Lung (tissue), 11 donors: ENCODE measurements at regions not wholly inside any gene's neighbourhood (a gene's known extent, or its start where the extent isn't known, plus 50 kb on each side); places are given as distances from the start of the nearest gene placed in this dataset.
"Not testable (repeated sequence)": the region's sequence is repeated elsewhere in the genome, so short reads cannot be mapped to it uniquely, and the experiment has no call there.

Experiments used
- ATAC-seq: fragments of 200-7000 bp; cut with Tn5 transposase; one replicate; pipeline ENCODE4 v1.9.1; 2020; ENCODE audit warnings: moderate number of reproducible peaks; ENCODE audit not compliant: insufficient read depth, low FRiP score
- DNase-seq, 3 donors: peaks; one replicate each; pipeline ENCODE4 v3.0.0-alpha.2; 2013 to 2017
- H3K27ac ChIP-seq, 2 donors: one replicate each; pipeline ENCODE4 v1.5.1; 2013; ENCODE audit warnings: mild to moderate bottlenecking in 2 of 2, moderate library complexity in 2 of 2, control low read depth in 1 of 2, inconsistent platforms in 1 of 2, low read depth in 1 of 2, low read length in 1 of 2
- H3K27me3 ChIP-seq, 3 donors: one replicate each; pipeline ENCODE4 v1.5.1; 2013; ENCODE audit warnings: low read length in 2 of 3; ENCODE audit not compliant: control insufficient read depth in 3 of 3, insufficient read depth in 3 of 3
- H3K36me3 ChIP-seq, 4 donors: one replicate each; pipeline ENCODE4 v1.5.1; 2013; ENCODE audit warnings: low read length in 4 of 4, mild to moderate bottlenecking in 1 of 4, moderate library complexity in 1 of 4; ENCODE audit not compliant: control insufficient read depth in 4 of 4, insufficient read depth in 4 of 4
- H3K4me1 ChIP-seq, 5 donors: one replicate each; pipeline ENCODE4 v1.5.1; 2013; ENCODE audit warnings: low read length in 5 of 5, mild to moderate bottlenecking in 2 of 5, moderate library complexity in 1 of 5; ENCODE audit not compliant: control insufficient read depth in 5 of 5, insufficient read depth in 5 of 5
- H3K4me3 ChIP-seq: one replicate; pipeline ENCODE4 v1.5.1; 2013; ENCODE audit warnings: mild to moderate bottlenecking, control low read depth, moderate library complexity
- H3K9ac ChIP-seq, 2 donors: one replicate each; pipeline ENCODE4 v1.5.1; 2013; ENCODE audit warnings: low read length in 2 of 2, control low read depth in 1 of 2; ENCODE audit not compliant: insufficient read depth in 1 of 2
- H3K9me3 ChIP-seq, 4 donors: one replicate each; pipeline ENCODE4 v1.5.1; 2013; ENCODE audit warnings: low read length in 3 of 4, mild to moderate bottlenecking in 1 of 4, moderate library complexity in 1 of 4; ENCODE audit not compliant: control insufficient read depth in 4 of 4, insufficient read depth in 3 of 4
- CTCF ChIP-seq: IDR thresholded peaks from 2 replicates; pipeline ENCODE4 v1.5.1; 2012; ENCODE audit warnings: mild to moderate bottlenecking; ENCODE audit errors: control extremely low read depth, extremely low read depth
- WGBS, 2 donors: extraction: QIAGEN DNeasy Blood & Tissue Kit; methylation state at CpG; one replicate each; pipeline ENCODE4 v1.1.7; 2013; 5-methylcytosine and 5-hydroxymethylcytosine counted together
- donor health status: control.
- donor health status: control.
- donor health status: Bipolar disorder and iron deficiency.
- donor health status: healthy.
- donor health status: DM: yes; HTN: yes; CAD: no.

DNA sequence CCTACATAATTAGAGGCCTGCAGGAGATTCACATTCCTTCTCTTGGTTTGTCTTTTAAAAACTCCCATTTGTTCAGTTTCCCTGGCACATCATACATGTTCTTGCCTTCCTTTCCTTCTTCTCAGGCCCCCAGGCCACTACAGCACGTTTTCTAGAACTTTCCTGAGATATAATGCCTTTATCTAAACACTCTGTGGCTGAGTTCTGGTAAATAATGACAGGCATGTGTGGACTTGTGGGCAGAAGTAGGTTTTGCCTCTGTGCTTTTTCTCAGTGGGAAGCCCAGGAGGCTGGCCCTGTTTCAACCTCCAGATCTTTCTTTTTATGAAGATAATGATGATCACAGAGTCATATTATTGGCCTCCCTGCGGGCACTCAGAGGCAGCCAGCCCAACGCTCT lies 117.2 kb downstream of the TMX1 start:
- Histone ChIP-seq H3K27ac (no peak overlapping the region), H3K9me3 (no peaks in the 10 kb centered on the region), H3K4me1 (peaks cover 0 to 5% (median 0%) of the 10 kb centered on the region in 5 donors), H3K4me3 (no peak overlapping the region), H3K36me3 (no peaks in the 10 kb centered on the region), H3K9ac (no peak overlapping the region), H3K27me3 (no peaks in the 10 kb centered on the region)
- ATAC-seq = no peak
- TF ChIP-seq CTCF = no peak
- 67 to 75% methylated on average over 3 of the region's 3 CpGs for WGBS, 2 donors
- no peak for DNase-seq

- H3K9ac ChIP-seq = no peak overlapping the region
- H3K4me1 ChIP-seq = peaks cover 0 to 5% (median 3%) of the 10 kb centered on the region in 5 donors
- H3K9me3 ChIP-seq = peaks cover 0 to 1% (median 0%) of the 10 kb centered on the region in 4 donors
- 69 to 71% methylated on average over 7 of the region's 7 CpGs for WGBS, 2 donors
- ATAC-seq (no peak), DNase-seq (peak in 1 of 3 donors; percentile 20)
- TF ChIP-seq CTCF = no peak
- no peak overlapping the region for H3K4me3 ChIP-seq
- no peaks in the 10 kb centered on the region for H3K36me3 ChIP-seq
- H3K27ac ChIP-seq = no peak overlapping the region
- no peaks in the 10 kb centered on the region for H3K27me3 ChIP-seq
Observed at GRCh38 chr14:51360592-51360991, 120.5 kb downstream of the TMX1 start.

DNA sequence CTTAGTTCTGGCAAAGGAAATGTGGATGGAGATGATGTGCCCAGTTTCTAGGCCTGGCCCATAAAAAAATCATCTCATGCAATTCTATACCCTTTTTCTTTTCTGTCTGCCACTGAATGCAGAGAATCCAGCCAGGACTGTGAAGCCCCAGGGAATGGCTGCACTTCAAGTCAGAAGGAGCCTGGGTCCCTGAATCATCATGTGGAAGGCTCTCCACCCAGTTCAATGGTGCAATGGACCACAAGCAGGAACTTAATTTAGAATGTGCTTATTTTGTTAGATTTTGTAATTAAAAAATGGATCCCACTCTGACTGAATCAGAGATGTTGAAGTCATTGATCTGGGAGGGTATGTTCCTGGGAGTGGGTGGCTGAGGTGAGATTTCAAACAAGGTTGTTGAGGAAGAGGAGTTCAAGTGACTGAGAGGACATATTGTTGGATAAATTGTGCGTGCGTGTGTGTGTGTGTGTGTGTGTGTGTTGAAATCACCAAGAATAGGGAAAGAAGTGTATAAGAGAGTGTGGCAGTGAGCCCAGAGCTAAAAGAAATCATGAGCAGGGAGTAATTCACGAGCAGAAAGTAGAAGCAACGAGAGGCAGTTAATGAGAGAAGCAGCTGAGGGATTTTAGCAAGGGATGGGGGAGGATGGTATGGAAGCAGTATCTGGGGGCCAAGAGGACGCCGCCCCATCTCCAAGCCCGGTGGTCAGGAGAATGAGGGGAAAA lies 125.4 kb downstream of the TMX1 start:
- H3K9ac ChIP-seq = no peak overlapping the region
- peaks cover 0 to 7% (median 6%) of the 10 kb centered on the region in 5 donors for H3K4me1 ChIP-seq
- no peak overlapping the region for H3K27ac ChIP-seq
- 59 to 67% methylated on average over 7 of the region's 7 CpGs for WGBS, 2 donors
- H3K36me3 ChIP-seq = no peaks in the 10 kb centered on the region
- no peak overlapping the region for H3K4me3 ChIP-seq
- DNase-seq (peak; percentile 55 to 90 (median 79)), ATAC-seq (no peak)
- H3K27me3 ChIP-seq = no peaks in the 10 kb centered on the region
- no peak for TF ChIP-seq CTCF
- peaks cover 0 to 1% (median 0%) of the 10 kb centered on the region in 4 donors for H3K9me3 ChIP-seq

DNA sequence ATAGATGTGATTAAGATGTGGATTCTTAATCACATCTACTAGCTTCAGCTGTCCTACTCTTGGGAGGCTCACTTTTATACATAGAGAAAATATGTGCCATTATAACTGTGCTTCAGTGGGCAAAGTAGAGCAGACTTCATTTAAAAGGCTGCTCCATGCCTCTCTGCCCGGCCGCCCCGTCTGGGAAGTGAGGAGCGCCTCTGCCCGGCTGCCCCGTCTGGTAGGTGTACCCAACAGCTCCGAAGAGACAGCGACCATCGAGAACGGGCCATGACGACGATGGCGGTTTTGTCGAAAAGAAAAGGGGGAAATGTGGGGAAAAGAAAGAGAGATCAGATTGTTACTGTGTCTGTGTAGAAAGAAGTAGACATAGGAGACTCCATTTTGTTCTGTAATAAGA lies 126.4 kb downstream of the TMX1 start:
- 94 to 95% methylated on average over 13 to 14 of the region's 14 CpGs for WGBS, 2 donors
- not testable (repeated sequence) for ATAC-seq, DNase-seq, H3K9ac ChIP-seq, H3K4me3 ChIP-seq, H3K27me3 ChIP-seq, H3K9me3 ChIP-seq, H3K36me3 ChIP-seq, H3K27ac ChIP-seq, H3K4me1 ChIP-seq

DNA sequence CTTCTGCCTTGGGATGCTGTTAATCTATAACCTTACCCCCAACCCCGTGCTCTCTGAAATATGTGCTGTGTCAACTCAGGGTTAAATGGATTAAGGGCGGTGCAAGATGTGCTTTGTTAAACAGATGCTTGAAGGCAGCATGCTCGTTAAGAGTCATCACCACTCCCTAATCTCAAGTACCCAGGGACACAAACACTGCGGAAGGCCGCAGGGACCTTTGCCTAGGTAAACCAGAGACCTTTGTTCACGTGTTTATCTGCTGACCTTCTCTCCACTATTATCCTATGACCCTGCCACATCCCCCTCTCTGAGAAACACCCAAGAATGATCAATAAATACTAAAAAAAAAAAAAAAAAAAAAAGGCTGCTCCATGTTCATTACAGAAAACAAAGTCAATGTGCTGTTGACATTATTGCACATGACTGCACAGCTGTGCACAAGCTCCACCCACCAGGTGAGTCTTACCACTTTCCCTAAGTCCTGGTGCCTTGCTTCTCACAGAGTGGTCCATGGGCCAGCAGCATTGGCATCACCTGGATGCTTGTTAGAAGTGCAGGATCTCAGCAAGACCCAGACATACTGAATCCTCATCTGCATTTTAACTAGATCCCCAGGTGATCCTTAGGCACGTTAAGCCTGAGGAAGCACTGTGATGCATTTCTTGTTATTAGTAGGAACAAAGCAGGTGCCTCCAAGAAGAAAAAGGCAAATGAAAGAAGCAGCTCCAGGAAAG lies 127.0 kb downstream of the TMX1 start:
- peak overlapping the region in 1 of 2 donors; percentile 39 for H3K27ac ChIP-seq
- 61 to 65% methylated on average over 5 to 6 of the region's 7 CpGs for WGBS, 2 donors
- not testable (repeated sequence) for H3K36me3 ChIP-seq, DNase-seq, H3K4me1 ChIP-seq, H3K27me3 ChIP-seq, ATAC-seq, H3K9me3 ChIP-seq, H3K4me3 ChIP-seq, H3K9ac ChIP-seq
